ENCODE measurements at regions not wholly inside any gene's neighbourhood (a gene's known extent, or its start where the extent isn't known, plus 50 kb on each side); places are given as distances from the start of the nearest gene placed in this dataset.
A peak's percentile ranks its signal among the peaks of the same experiment; 100 is the strongest.

- H3K27ac ChIP-seq (ENCODE audit: low read depth, low read length, poor library complexity, severe bottlenecking) = no peak overlapping the region
- CTCF ChIA-PET = interaction anchor here (0.5 kb wide), 1 partner anchor 889 kb away, joined by 4 read pairs; no protein-coding TSS in a partner anchor
- POLR2A ChIA-PET (ENCODE audit: low non-redundant PET) = no interaction called here
- intact Hi-C loops (cut with micrococcal nuclease; ENCODE audit: unreplicated experiment) = loop anchor here (5.0 kb wide), 4 partner anchors 243 to 378 kb away; partner anchors contain the start of gene DPY19L2
- H3K4me1 ChIP-seq (ENCODE audit: insufficient read depth, low read length, poor library complexity, severe bottlenecking) = peaks cover 9% of the 10 kb centered on the region
- H3K4me3 ChIP-seq (ENCODE audit: low read depth, low read length, poor library complexity, severe bottlenecking) = no peak overlapping the region
- no peaks in the 10 kb centered on the region for H3K9me3 ChIP-seq (ENCODE audit: low read depth, low read length, poor library complexity, severe bottlenecking)
- no TSS peak for BruUV-seq (replicated peaks)
- TF ChIP-seq, protein P1, sequence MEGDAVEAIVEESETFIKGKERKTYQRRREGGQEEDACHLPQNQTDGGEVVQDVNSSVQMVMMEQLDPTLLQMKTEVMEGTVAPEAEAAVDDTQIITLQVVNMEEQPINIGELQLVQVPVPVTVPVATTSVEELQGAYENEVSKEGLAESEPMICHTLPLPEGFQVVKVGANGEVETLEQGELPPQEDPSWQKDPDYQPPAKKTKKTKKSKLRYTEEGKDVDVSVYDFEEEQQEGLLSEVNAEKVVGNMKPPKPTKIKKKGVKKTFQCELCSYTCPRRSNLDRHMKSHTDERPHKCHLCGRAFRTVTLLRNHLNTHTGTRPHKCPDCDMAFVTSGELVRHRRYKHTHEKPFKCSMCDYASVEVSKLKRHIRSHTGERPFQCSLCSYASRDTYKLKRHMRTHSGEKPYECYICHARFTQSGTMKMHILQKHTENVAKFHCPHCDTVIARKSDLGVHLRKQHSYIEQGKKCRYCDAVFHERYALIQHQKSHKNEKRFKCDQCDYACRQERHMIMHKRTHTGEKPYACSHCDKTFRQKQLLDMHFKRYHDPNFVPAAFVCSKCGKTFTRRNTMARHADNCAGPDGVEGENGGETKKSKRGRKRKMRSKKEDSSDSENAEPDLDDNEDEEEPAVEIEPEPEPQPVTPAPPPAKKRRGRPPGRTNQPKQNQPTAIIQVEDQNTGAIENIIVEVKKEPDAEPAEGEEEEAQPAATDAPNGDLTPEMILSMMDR (conservative IDR thresholded peaks at IDR 0.05; ENCODE audit: low read depth, low read length) = no peak
- no peak for TF ChIP-seq EZH2 (IDR thresholded peaks at IDR 0.05; ENCODE audit: borderline replicate concordance, low read depth, low read length, poor library complexity, severe bottlenecking)
- H3K27me3 ChIP-seq (replicated peaks; ENCODE audit: insufficient read depth, low read depth, low read length, poor library complexity) = no peaks in the 10 kb centered on the region
- no peak for DNase-seq (ENCODE audit: low spot score)
- H3K36me3 ChIP-seq (ENCODE audit: insufficient read depth, low read length, poor library complexity, severe bottlenecking) = no peaks in the 10 kb centered on the region
Observed at GRCh38 chr12:63424671-63425070, 243.6 kb downstream of the DPY19L2 start.

GRCh38 chr12:63423839-63424238 lies 244.5 kb downstream of the DPY19L2 start:
- no peak for DNase-seq (ENCODE audit: low spot score)
- Histone ChIP-seq H3K9me3 (ENCODE audit: low read depth, low read length, poor library complexity, severe bottlenecking) (no peaks in the 10 kb centered on the region), H3K4me3 (ENCODE audit: low read depth, low read length, poor library complexity, severe bottlenecking) (no peak overlapping the region), H3K27ac (ENCODE audit: low read depth, low read length, poor library complexity, severe bottlenecking) (no peak overlapping the region), H3K4me1 (ENCODE audit: insufficient read depth, low read length, poor library complexity, severe bottlenecking) (peaks cover 9% of the 10 kb centered on the region), H3K36me3 (ENCODE audit: insufficient read depth, low read length, poor library complexity, severe bottlenecking) (no peaks in the 10 kb centered on the region), H3K27me3 (replicated peaks; ENCODE audit: insufficient read depth, low read depth, low read length, poor library complexity) (no peaks in the 10 kb centered on the region)
- ChIA-PET CTCF (no interaction called here), POLR2A (ENCODE audit: low non-redundant PET) (no interaction called here)
- TF ChIP-seq, protein P1 (conservative IDR thresholded peaks at IDR 0.05; ENCODE audit: low read depth, low read length) = no peak
- no peak for TF ChIP-seq EZH2 (IDR thresholded peaks at IDR 0.05; ENCODE audit: borderline replicate concordance, low read depth, low read length, poor library complexity, severe bottlenecking)
- intact Hi-C loops (cut with micrococcal nuclease; ENCODE audit: unreplicated experiment) = loop anchor here (5.0 kb wide), 4 partner anchors 243 to 378 kb away; partner anchors contain the start of gene DPY19L2
- no TSS peak for BruUV-seq (replicated peaks)

- Histone ChIP-seq H3K27me3 (replicated peaks; ENCODE audit: insufficient read depth, low read depth, low read length, poor library complexity) (no peaks in the 10 kb centered on the region), H3K27ac (ENCODE audit: low read depth, low read length, poor library complexity, severe bottlenecking) (peak overlapping the region; percentile 22), H3K4me3 (ENCODE audit: low read depth, low read length, poor library complexity, severe bottlenecking) (no peak overlapping the region), H3K9me3 (ENCODE audit: low read depth, low read length, poor library complexity, severe bottlenecking) (peaks cover 9% of the 10 kb centered on the region), H3K36me3 (ENCODE audit: insufficient read depth, low read length, poor library complexity, severe bottlenecking) (no peaks in the 10 kb centered on the region), H3K4me1 (ENCODE audit: insufficient read depth, low read length, poor library complexity, severe bottlenecking) (peaks cover 9% of the 10 kb centered on the region)
- CTCF ChIA-PET = interaction anchor here (1.2 to 1.7 kb wide), 2 partner anchors 10 to 345 kb away, joined by 3 to 6 read pairs; no protein-coding TSS in a partner anchor
- TF ChIP-seq EZH2 (IDR thresholded peaks at IDR 0.05; ENCODE audit: borderline replicate concordance, low read depth, low read length, poor library complexity, severe bottlenecking) = no peak
- TF ChIP-seq, protein P1 (conservative IDR thresholded peaks at IDR 0.05; ENCODE audit: low read depth, low read length) = peak; percentile 90
- intact Hi-C loops (cut with micrococcal nuclease; ENCODE audit: unreplicated experiment) = loop anchor here (5.0 kb wide), 4 partner anchors 247 to 382 kb away; partner anchors contain the start of gene DPY19L2
- BruUV-seq (replicated peaks) = no TSS peak
- DNase-seq (ENCODE audit: low spot score) = peak; percentile 99
- POLR2A ChIA-PET (ENCODE audit: low non-redundant PET) = no interaction called here
Observed at GRCh38 chr12:63420206-63420644, 248.1 kb downstream of the DPY19L2 start.

Data from A673 (cell line).